Activated CD8-positive, alpha-beta memory T cell treated with anti-CD3 and anti-CD28 coated beads, Interleukin-2, amount 10 ng/mL, durations not matched to agents 7 days and 5 days (primary cell): ENCODE measurements at regions not wholly inside any gene's neighbourhood (a gene's known extent, or its start where the extent isn't known, plus 50 kb on each side); places are given as distances from the start of the nearest gene placed in this dataset.

Experiments
- ATAC-seq: fragments of 150-1000 bp; cut with Tn5 transposase; one replicate; pipeline ENCODE4 v1.10.0; 2021; ENCODE audit warnings: moderate library complexity
- CTCF ChIA-PET: fragments of 350-600 bp; sonication (Branson Sonifier 250); formaldehyde crosslinking; loops from one replicate; lab custom pipeline; 2021; ENCODE audit warnings: antibody characterized with exemption; lab: Charles Lee
- DNase-seq: peaks from one replicate; pipeline ENCODE4 v3.0.0-alpha.2; 2020
- H3K27ac Mint-ChIP-seq: one replicate; pipeline ENCODE4 v1.8.0; 2021; ENCODE audit warnings: mild to moderate bottlenecking, mixed read lengths
- H3K27me3 Mint-ChIP-seq: one replicate; pipeline ENCODE4 v1.8.0; 2021; ENCODE audit warnings: mixed read lengths
- H3K36me3 Mint-ChIP-seq: one replicate; pipeline ENCODE4 v1.8.0; 2021; ENCODE audit warnings: mild to moderate bottlenecking, mixed read lengths
- H3K4me1 Mint-ChIP-seq: one replicate; pipeline ENCODE4 v1.8.0; 2021; ENCODE audit warnings: mixed read lengths
- H3K4me3 Mint-ChIP-seq: one replicate; pipeline ENCODE4 v1.8.0; 2021; ENCODE audit warnings: mild to moderate bottlenecking, moderate library complexity, mixed read lengths
- H3K9me3 Mint-ChIP-seq: one replicate; pipeline ENCODE4 v1.8.0; 2022; ENCODE audit warnings: low read depth, mixed read lengths

DNA sequence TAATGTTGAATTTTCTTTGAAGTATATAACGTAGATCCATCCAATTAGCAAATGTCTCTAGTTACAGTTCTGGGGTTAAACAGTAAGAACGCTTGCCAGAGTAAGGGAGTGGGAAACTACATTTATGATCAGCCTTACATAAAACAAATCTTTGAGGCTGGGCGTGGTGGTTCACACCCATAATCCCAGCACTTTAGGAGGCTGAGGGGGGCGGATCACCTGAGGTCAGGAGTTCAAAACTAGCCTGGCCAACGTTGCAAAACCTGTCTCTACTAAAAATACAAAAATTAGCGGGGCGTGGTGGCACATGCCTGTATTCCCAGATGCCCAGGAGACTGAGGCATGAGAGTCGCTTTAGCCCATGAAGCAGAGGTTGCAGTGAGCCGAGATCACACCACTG, 50.1 kb upstream of the GATM start:
- DNase-seq (no peak), ATAC-seq (no peak)
- Mint-ChIP-seq H3K27me3 (peaks cover 28% of the 10 kb centered on the region), H3K4me1 (peaks cover 5% of the 10 kb centered on the region), H3K36me3 (peaks cover 1% of the 10 kb centered on the region), H3K9me3 (no peaks in the 10 kb centered on the region), H3K27ac (no peak overlapping the region), H3K4me3 (no peak overlapping the region)
- CTCF ChIA-PET: interaction anchor here (0.6 to 3.2 kb wide), 8 partner anchors 8 to 209 kb away, joined by 3 to 45 read pairs (median 6); a partner anchor contains a TSS
